ENCODE measurements at regions not wholly inside any gene's neighbourhood (a gene's known extent, or its start where the extent isn't known, plus 50 kb on each side); places are given as distances from the start of the nearest gene placed in this dataset.

- DNase-seq (ENCODE audit: low spot score), result no peak
- TF ChIP-seq, protein P1, sequence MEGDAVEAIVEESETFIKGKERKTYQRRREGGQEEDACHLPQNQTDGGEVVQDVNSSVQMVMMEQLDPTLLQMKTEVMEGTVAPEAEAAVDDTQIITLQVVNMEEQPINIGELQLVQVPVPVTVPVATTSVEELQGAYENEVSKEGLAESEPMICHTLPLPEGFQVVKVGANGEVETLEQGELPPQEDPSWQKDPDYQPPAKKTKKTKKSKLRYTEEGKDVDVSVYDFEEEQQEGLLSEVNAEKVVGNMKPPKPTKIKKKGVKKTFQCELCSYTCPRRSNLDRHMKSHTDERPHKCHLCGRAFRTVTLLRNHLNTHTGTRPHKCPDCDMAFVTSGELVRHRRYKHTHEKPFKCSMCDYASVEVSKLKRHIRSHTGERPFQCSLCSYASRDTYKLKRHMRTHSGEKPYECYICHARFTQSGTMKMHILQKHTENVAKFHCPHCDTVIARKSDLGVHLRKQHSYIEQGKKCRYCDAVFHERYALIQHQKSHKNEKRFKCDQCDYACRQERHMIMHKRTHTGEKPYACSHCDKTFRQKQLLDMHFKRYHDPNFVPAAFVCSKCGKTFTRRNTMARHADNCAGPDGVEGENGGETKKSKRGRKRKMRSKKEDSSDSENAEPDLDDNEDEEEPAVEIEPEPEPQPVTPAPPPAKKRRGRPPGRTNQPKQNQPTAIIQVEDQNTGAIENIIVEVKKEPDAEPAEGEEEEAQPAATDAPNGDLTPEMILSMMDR (IDR thresholded peaks at IDR 0.05; ENCODE audit: borderline replicate concordance, control extremely low read depth, extremely low read depth, insufficient read depth, missing control alignments), result no peak
- in situ Hi-C loops (cut with MboI; ENCODE audit: low sequenced_read_pairs, unreplicated experiment), result no loop called here
Measured at GRCh38 chr10:35909121-35909720, 267.1 kb upstream of the FZD8 start.

GRCh38 chr10:35908451-35908850, 266.4 kb upstream of the FZD8 start:
- in situ Hi-C loops (cut with MboI; ENCODE audit: low sequenced_read_pairs, unreplicated experiment), result no loop called here
- TF ChIP-seq, protein P1 (IDR thresholded peaks at IDR 0.05; ENCODE audit: borderline replicate concordance, control extremely low read depth, extremely low read depth, insufficient read depth, missing control alignments), result no peak
- DNase-seq (ENCODE audit: low spot score), result no peak

DNA sequence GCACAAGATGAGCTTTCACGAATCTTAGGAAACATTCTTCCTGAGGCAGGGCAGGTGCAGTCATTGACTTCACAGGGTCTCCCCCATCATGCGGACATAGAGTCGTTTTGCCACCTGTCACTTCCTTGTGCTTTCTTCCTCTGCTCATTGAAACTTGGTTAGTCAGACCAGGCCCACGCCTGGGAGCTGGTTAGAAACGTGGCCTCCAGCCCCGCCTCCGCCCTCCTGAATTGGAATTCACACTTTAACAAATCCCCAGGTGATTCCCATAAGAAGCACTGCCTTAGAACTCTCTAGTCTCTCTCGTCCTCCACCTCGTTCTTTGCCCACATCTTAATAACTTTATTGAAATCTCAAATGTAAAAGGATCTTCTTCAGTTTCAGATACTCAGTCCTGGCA, 265.5 kb upstream of the FZD8 start:
- DNase-seq (ENCODE audit: low spot score), result no peak
- TF ChIP-seq, protein P1 (IDR thresholded peaks at IDR 0.05; ENCODE audit: borderline replicate concordance, control extremely low read depth, extremely low read depth, insufficient read depth, missing control alignments), result no peak
- in situ Hi-C loops (cut with MboI; ENCODE audit: low sequenced_read_pairs, unreplicated experiment), result no loop called here

- in situ Hi-C loops (cut with MboI; ENCODE audit: low sequenced_read_pairs, unreplicated experiment), result no loop called here
- TF ChIP-seq, protein P1 (IDR thresholded peaks at IDR 0.05; ENCODE audit: borderline replicate concordance, control extremely low read depth, extremely low read depth, insufficient read depth, missing control alignments), result no peak
Measured at GRCh38 chr10:35906155-35906554, 264.1 kb upstream of the FZD8 start.

GRCh38 chr10:35903021-35903420, 260.9 kb upstream of the FZD8 start:
- TF ChIP-seq, protein P1 (IDR thresholded peaks at IDR 0.05; ENCODE audit: borderline replicate concordance, control extremely low read depth, extremely low read depth, insufficient read depth, missing control alignments), result no peak
- in situ Hi-C loops (cut with MboI; ENCODE audit: low sequenced_read_pairs, unreplicated experiment), result no loop called here
- no peak for DNase-seq (ENCODE audit: low spot score)

More at GRCh38 chr10:35906155-35906554, 264.1 kb upstream of the FZD8 start:
- no peak for DNase-seq (ENCODE audit: low spot score)

GRCh38 chr10:35898716-35899440, 256.8 kb upstream of the FZD8 start:
- TF ChIP-seq, protein P1 (IDR thresholded peaks at IDR 0.05; ENCODE audit: borderline replicate concordance, control extremely low read depth, extremely low read depth, insufficient read depth, missing control alignments), result no peak
- in situ Hi-C loops (cut with MboI; ENCODE audit: low sequenced_read_pairs, unreplicated experiment), result no loop called here
- DNase-seq (ENCODE audit: low spot score), result no peak
